ENCODE measurements at regions not wholly inside any gene's neighbourhood (a gene's known extent, or its start where the extent isn't known, plus 50 kb on each side); places are given as distances from the start of the nearest gene placed in this dataset.
A peak's percentile ranks its signal among the peaks of the same experiment; 100 is the strongest.

DNA sequence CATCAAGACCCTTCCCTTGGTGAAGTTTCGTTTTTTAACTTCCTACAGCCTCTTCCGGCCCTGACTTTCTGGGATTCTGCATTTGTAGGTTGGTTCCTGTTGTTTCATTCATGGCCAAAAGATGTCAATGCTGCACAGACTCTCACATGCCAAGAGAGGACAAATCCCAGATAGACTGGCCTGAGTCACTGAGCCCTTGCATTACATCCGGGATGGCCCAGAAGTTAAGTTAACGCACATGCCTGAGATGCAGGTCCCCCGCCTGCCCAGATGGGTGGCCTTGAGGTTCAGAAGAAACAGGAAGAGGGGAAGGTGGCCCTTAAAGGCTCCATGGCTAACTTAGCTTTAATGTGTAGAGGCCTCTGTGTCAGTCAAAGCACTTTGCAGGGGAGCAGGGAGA is 51.6 kb upstream of the SRGAP3 start:
- H3K4me2 ChIP-seq (ENCODE audit: low read length, poor library complexity, severe bottlenecking), result no peak overlapping the region
- H3K18ac ChIP-seq (ENCODE audit: low read depth in 1 of 2, low read length in 2 of 2), result no peak overlapping the region
- H2AFZ ChIP-seq (ENCODE audit: low read depth, low read length), result no peak overlapping the region
- no peak overlapping the region for H3K9ac ChIP-seq (ENCODE audit: low read length)
- no peak overlapping the region for H3K23ac ChIP-seq (ENCODE audit: low read length in 2 of 2)
- H2BK12ac ChIP-seq (ENCODE audit: low read length in 2 of 2), result no peak overlapping the region
- H3K36me3 ChIP-seq (ENCODE audit: control insufficient read depth in 1 of 2, insufficient read depth in 2 of 2, low read depth in 1 of 2, low read length in 2 of 2), result no peaks in the 10 kb centered on the region
- peak; percentile 17 for DNase-seq
- H3K27ac ChIP-seq (ENCODE audit: low read length, poor library complexity, severe bottlenecking), result no peak overlapping the region
- peaks cover 4% of the 10 kb centered on the region for H3K4me1 ChIP-seq (ENCODE audit: control insufficient read depth, insufficient read depth, low read depth, low read length)
- no peaks in the 10 kb centered on the region for H3K79me1 ChIP-seq (replicated peaks; ENCODE audit: low read length, poor library complexity, severe bottlenecking)
- H3K9me3 ChIP-seq (ENCODE audit: control insufficient read depth, low read length), result no peaks in the 10 kb centered on the region
- H3K4me3 ChIP-seq (ENCODE audit: insufficient read depth in 1 of 2, low read depth in 1 of 2, low read length in 2 of 2), result no peak overlapping the region
- H2BK5ac ChIP-seq (ENCODE audit: low read depth, low read length, poor library complexity, severe bottlenecking), result no peak overlapping the region
- H3K14ac ChIP-seq (ENCODE audit: low read length in 2 of 2), result no peak overlapping the region
- no peak overlapping the region for H3K4ac ChIP-seq (ENCODE audit: low read depth in 1 of 2, low read length in 2 of 2)
- H3K27me3 ChIP-seq (ENCODE audit: control insufficient read depth in 1 of 2, insufficient read depth in 1 of 2, low read length in 2 of 2), result peaks cover 0 to 24% of the 10 kb centered on the region in 2 experiments
- WGBS, result 65% methylated on average over 5 of the region's 5 CpGs
- no peak overlapping the region for H4K91ac ChIP-seq (ENCODE audit: low read length)
- H2BK15ac ChIP-seq (ENCODE audit: low read depth, poor library complexity, severe bottlenecking), result no peak overlapping the region
- no peak overlapping the region for H4K8ac ChIP-seq (ENCODE audit: low read length)
- H2BK120ac ChIP-seq (ENCODE audit: low read depth, low read length), result no peak overlapping the region
- H2AK5ac ChIP-seq (ENCODE audit: low read length, severe bottlenecking), result no peak overlapping the region

DNA sequence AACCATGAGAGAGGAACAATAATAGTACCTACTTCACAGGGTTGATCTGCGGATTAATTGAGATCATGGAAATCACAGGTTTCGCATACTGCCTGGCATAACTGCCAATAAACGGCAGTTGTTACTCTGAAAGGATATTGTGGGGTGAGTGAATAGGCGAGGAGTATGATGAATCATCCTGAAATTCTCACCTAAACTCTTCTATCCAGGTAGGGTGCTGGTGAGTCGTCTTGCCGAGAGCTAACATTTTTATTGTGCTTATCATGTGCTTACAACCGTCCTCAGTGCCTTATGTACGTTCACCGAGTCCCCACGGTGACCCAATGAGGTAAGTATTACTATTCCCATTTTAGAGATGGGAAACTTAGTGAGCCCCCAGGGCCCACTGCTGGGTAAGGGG is 52.4 kb upstream of the SRGAP3 start:
- H2BK12ac ChIP-seq (ENCODE audit: low read length in 2 of 2), result no peak overlapping the region
- H3K23ac ChIP-seq (ENCODE audit: low read length in 2 of 2), result no peak overlapping the region
- H4K91ac ChIP-seq (ENCODE audit: low read length), result no peak overlapping the region
- no peaks in the 10 kb centered on the region for H3K79me1 ChIP-seq (replicated peaks; ENCODE audit: low read length, poor library complexity, severe bottlenecking)
- WGBS, result 69% methylated on average over 10 of the region's 10 CpGs
- peaks cover 0 to 20% of the 10 kb centered on the region in 2 experiments for H3K27me3 ChIP-seq (ENCODE audit: control insufficient read depth in 1 of 2, insufficient read depth in 1 of 2, low read length in 2 of 2)
- no peak for DNase-seq
- no peak overlapping the region for H2BK5ac ChIP-seq (ENCODE audit: low read depth, low read length, poor library complexity, severe bottlenecking)
- H2AFZ ChIP-seq (ENCODE audit: low read depth, low read length), result no peak overlapping the region
- H3K4ac ChIP-seq (ENCODE audit: low read depth in 1 of 2, low read length in 2 of 2), result no peak overlapping the region
- no peak overlapping the region for H2BK120ac ChIP-seq (ENCODE audit: low read depth, low read length)
- H4K8ac ChIP-seq (ENCODE audit: low read length), result no peak overlapping the region
- H2AK5ac ChIP-seq (ENCODE audit: low read length, severe bottlenecking), result no peak overlapping the region
- no peaks in the 10 kb centered on the region for H3K9me3 ChIP-seq (ENCODE audit: control insufficient read depth, low read length)
- H3K4me1 ChIP-seq (ENCODE audit: control insufficient read depth, insufficient read depth, low read depth, low read length), result peaks cover 4% of the 10 kb centered on the region
- H2BK15ac ChIP-seq (ENCODE audit: low read depth, poor library complexity, severe bottlenecking), result no peak overlapping the region
- H3K9ac ChIP-seq (ENCODE audit: low read length), result peak overlapping the region; percentile 66
- H3K4me2 ChIP-seq (ENCODE audit: low read length, poor library complexity, severe bottlenecking), result no peak overlapping the region
- H3K18ac ChIP-seq (ENCODE audit: low read depth in 1 of 2, low read length in 2 of 2), result no peak overlapping the region
- H3K27ac ChIP-seq (ENCODE audit: low read length, poor library complexity, severe bottlenecking), result no peak overlapping the region
- no peak overlapping the region for H3K4me3 ChIP-seq (ENCODE audit: insufficient read depth in 1 of 2, low read depth in 1 of 2, low read length in 2 of 2)
- no peak overlapping the region for H3K14ac ChIP-seq (ENCODE audit: low read length in 2 of 2)
- no peaks in the 10 kb centered on the region for H3K36me3 ChIP-seq (ENCODE audit: control insufficient read depth in 1 of 2, insufficient read depth in 2 of 2, low read depth in 1 of 2, low read length in 2 of 2)

- Histone ChIP-seq H2AK5ac (ENCODE audit: low read length, severe bottlenecking) (no peak overlapping the region), H3K4me2 (ENCODE audit: low read length, poor library complexity, severe bottlenecking) (peak overlapping the region; percentile 75), H3K79me1 (replicated peaks; ENCODE audit: low read length, poor library complexity, severe bottlenecking) (no peaks in the 10 kb centered on the region), H3K4me3 (ENCODE audit: insufficient read depth in 1 of 2, low read depth in 1 of 2, low read length in 2 of 2) (peak overlapping the region in 1 of 2 experiments; percentile 61), H3K27ac (ENCODE audit: low read length, poor library complexity, severe bottlenecking) (no peak overlapping the region), H2BK5ac (ENCODE audit: low read depth, low read length, poor library complexity, severe bottlenecking) (no peak overlapping the region), H3K4ac (ENCODE audit: low read depth in 1 of 2, low read length in 2 of 2) (no peak overlapping the region), H3K23ac (ENCODE audit: low read length in 2 of 2) (no peak overlapping the region), H3K27me3 (ENCODE audit: control insufficient read depth in 1 of 2, insufficient read depth in 1 of 2, low read length in 2 of 2) (peaks cover 0 to 20% of the 10 kb centered on the region in 2 experiments), H3K9me3 (ENCODE audit: control insufficient read depth, low read length) (no peaks in the 10 kb centered on the region), H3K4me1 (ENCODE audit: control insufficient read depth, insufficient read depth, low read depth, low read length) (peaks cover 4% of the 10 kb centered on the region), H4K91ac (ENCODE audit: low read length) (peak overlapping the region; percentile 40), H4K8ac (ENCODE audit: low read length) (peak overlapping the region; percentile 12), H3K18ac (ENCODE audit: low read depth in 1 of 2, low read length in 2 of 2) (no peak overlapping the region), H2BK120ac (ENCODE audit: low read depth, low read length) (no peak overlapping the region), H2BK12ac (ENCODE audit: low read length in 2 of 2) (no peak overlapping the region), H2AFZ (ENCODE audit: low read depth, low read length) (no peak overlapping the region), H3K9ac (ENCODE audit: low read length) (peak overlapping the region; percentile 66), H3K36me3 (ENCODE audit: control insufficient read depth in 1 of 2, insufficient read depth in 2 of 2, low read depth in 1 of 2, low read length in 2 of 2) (no peaks in the 10 kb centered on the region), H2BK15ac (ENCODE audit: low read depth, poor library complexity, severe bottlenecking) (peak overlapping the region; percentile 39), H3K14ac (ENCODE audit: low read length in 2 of 2) (peak overlapping the region in 1 of 2 experiments; percentile 0)
- 19% methylated on average over 19 of the region's 24 CpGs for WGBS
- peak; percentile 76 for DNase-seq
Measured at GRCh38 chr3:9302425-9303181, 53.2 kb upstream of the SRGAP3 start.

DNA sequence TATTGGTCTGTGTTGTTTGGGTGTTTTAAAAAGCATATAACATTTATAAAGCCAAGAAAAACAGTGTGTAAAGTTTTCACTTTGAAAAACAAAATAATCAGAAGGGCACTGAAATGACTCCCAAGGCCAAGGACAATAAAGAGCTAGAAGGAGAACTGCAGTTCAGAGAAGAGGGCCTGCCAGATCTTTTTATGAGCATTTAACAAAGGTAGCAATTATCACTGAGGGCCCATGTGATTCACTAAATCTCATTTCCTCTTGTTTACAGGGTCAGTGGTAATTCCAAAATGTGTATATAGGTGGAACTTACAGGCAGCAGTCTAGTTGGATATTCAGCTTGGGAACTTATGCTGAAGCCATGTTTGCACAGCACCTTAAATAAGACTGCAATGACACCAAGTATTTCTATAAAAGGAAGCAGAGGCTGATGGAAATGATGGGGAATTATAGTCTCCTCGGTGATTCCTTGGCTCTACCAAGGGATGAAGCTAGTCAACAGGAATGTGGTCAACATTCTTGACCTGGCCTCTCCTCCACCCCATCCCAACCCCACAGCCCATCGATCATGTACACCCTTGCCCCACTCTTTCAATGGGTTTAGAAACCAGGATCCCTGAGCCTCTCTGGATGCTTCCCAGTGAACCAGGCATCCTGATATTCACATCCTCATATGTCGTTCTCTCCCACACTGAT is 54.4 kb upstream of the THUMPD3 start:
- Histone ChIP-seq H3K23ac (ENCODE audit: low read length in 2 of 2) (no peak overlapping the region), H4K91ac (ENCODE audit: low read length) (no peak overlapping the region), H2AK5ac (ENCODE audit: low read length, severe bottlenecking) (no peak overlapping the region), H3K4me2 (ENCODE audit: low read length, poor library complexity, severe bottlenecking) (no peak overlapping the region), H2BK5ac (ENCODE audit: low read depth, low read length, poor library complexity, severe bottlenecking) (no peak overlapping the region), H3K27ac (ENCODE audit: low read length, poor library complexity, severe bottlenecking) (no peak overlapping the region), H3K79me1 (replicated peaks; ENCODE audit: low read length, poor library complexity, severe bottlenecking) (no peaks in the 10 kb centered on the region), H4K8ac (ENCODE audit: low read length) (no peak overlapping the region), H3K14ac (ENCODE audit: low read length in 2 of 2) (no peak overlapping the region), H3K9me3 (ENCODE audit: control insufficient read depth, low read length) (no peaks in the 10 kb centered on the region), H3K4ac (ENCODE audit: low read depth in 1 of 2, low read length in 2 of 2) (no peak overlapping the region), H2AFZ (ENCODE audit: low read depth, low read length) (no peak overlapping the region), H2BK120ac (ENCODE audit: low read depth, low read length) (no peak overlapping the region), H3K4me1 (ENCODE audit: control insufficient read depth, insufficient read depth, low read depth, low read length) (no peaks in the 10 kb centered on the region), H3K27me3 (ENCODE audit: control insufficient read depth in 1 of 2, insufficient read depth in 1 of 2, low read length in 2 of 2) (peaks cover 0 to 16% of the 10 kb centered on the region in 2 experiments), H3K9ac (ENCODE audit: low read length) (no peak overlapping the region), H3K36me3 (ENCODE audit: control insufficient read depth in 1 of 2, insufficient read depth in 2 of 2, low read depth in 1 of 2, low read length in 2 of 2) (no peaks in the 10 kb centered on the region), H3K4me3 (ENCODE audit: insufficient read depth in 1 of 2, low read depth in 1 of 2, low read length in 2 of 2) (no peak overlapping the region), H3K18ac (ENCODE audit: low read depth in 1 of 2, low read length in 2 of 2) (no peak overlapping the region), H2BK12ac (ENCODE audit: low read length in 2 of 2) (no peak overlapping the region), H2BK15ac (ENCODE audit: low read depth, poor library complexity, severe bottlenecking) (no peak overlapping the region)
- no peak for DNase-seq
- 74% methylated on average over 3 of the region's 3 CpGs for WGBS

All from mesenchymal stem cell (in vitro differentiated cells and primary cell).